ENCODE measurements at regions not wholly inside any gene's neighbourhood (a gene's known extent, or its start where the extent isn't known, plus 50 kb on each side); places are given as distances from the start of the nearest gene placed in this dataset.

DNA sequence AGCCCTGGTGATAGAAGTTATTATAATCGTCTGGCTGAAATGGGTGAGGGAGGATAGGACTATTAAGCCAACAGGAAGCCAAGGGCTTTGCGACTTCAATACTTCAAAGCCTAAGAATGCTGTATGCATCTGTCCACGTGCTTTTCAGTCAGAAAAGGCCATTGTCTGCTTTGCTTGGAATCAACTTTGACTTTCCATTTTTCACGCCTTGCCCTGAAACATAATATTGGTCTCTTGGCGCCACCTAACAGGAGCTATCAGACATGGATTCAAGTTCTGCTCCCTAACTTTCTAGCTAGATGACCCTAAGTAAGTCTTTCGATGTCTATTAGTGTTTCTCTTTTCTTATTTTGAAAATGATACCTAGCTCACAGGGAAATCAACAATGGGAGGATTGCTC is 572.6 kb downstream of the TLR4 start:
- TF ChIP-seq, protein P1, sequence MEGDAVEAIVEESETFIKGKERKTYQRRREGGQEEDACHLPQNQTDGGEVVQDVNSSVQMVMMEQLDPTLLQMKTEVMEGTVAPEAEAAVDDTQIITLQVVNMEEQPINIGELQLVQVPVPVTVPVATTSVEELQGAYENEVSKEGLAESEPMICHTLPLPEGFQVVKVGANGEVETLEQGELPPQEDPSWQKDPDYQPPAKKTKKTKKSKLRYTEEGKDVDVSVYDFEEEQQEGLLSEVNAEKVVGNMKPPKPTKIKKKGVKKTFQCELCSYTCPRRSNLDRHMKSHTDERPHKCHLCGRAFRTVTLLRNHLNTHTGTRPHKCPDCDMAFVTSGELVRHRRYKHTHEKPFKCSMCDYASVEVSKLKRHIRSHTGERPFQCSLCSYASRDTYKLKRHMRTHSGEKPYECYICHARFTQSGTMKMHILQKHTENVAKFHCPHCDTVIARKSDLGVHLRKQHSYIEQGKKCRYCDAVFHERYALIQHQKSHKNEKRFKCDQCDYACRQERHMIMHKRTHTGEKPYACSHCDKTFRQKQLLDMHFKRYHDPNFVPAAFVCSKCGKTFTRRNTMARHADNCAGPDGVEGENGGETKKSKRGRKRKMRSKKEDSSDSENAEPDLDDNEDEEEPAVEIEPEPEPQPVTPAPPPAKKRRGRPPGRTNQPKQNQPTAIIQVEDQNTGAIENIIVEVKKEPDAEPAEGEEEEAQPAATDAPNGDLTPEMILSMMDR (IDR thresholded peaks at IDR 0.05), result no peak
- no peak for TF ChIP-seq POLR2A (IDR thresholded peaks at IDR 0.05)
- intact Hi-C loops (cut with DNase I), result no loop called here
- H3K27me3 ChIP-seq, result no peaks in the 10 kb centered on the region
- DNase-seq, result no peak
- no peak for ATAC-seq
- WGBS, 4 donors, result 66 to 72% (median 71%) methylated on average over 6 of the region's 6 CpGs
- peaks cover 0 to 8% (median 0%) of the 10 kb centered on the region in 12 donors for H3K9me3 ChIP-seq
- no peaks in the 10 kb centered on the region for H3K36me3 ChIP-seq
- no peak overlapping the region for H3K4me3 ChIP-seq
- H3K27ac ChIP-seq, result no peak overlapping the region
- H3K4me1 ChIP-seq, result no peaks in the 10 kb centered on the region

DNA sequence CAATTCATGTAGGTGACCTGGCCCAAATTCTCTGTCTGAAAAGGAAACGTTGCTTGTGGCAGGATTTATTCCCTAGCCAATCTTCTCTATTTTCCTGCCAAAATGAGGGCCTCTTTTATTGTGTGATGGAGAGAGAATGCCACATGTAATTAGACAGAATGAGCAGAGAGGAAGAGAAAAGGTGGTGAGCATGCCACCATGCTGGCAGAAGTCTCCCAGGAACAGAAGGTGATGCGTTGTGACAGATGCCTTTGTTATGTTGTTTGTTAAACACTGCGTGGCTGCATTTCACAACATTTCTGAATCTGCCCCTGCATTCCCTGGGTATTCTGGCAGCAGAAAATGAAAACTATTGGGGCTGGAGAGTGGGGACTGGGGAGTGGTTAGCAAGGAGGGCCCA is 577.6 kb downstream of the TLR4 start:
- Histone ChIP-seq H3K27me3 (no peaks in the 10 kb centered on the region), H3K9me3 (no peaks in the 10 kb centered on the region), H3K4me1 (no peaks in the 10 kb centered on the region), H3K4me3 (no peak overlapping the region), H3K27ac (no peak overlapping the region), H3K36me3 (no peaks in the 10 kb centered on the region)
- intact Hi-C loops (cut with DNase I), result no loop called here
- DNase-seq, result no peak
- 57 to 66% (median 62%) methylated on average over 3 of the region's 3 CpGs for WGBS, 4 donors
- ATAC-seq, result no peak
- TF ChIP-seq POLR2A (IDR thresholded peaks at IDR 0.05), result no peak
- TF ChIP-seq, protein P1 (IDR thresholded peaks at IDR 0.05), result no peak

DNA sequence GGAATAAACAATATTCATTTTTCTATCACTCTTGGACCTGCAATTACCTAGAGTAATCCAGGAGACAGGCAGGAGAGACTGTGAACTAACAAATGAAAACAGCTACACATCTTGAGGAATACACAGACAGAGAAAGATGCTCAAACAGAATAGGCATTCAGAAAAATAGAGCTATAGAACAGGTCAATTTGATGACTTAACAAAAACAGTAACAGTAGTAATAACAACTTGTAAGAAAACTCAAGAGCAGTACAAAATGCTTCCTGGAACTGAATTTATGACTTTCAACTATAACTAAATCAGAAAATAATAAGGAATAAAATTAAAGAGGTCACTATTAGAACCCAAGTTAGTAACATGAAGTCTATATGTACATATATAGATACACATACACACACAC is 579.3 kb downstream of the TLR4 start:
- intact Hi-C loops (cut with DNase I), result no loop called here
- TF ChIP-seq POLR2A (IDR thresholded peaks at IDR 0.05), result no peak
- TF ChIP-seq, protein P1 (IDR thresholded peaks at IDR 0.05), result no peak
- ATAC-seq (no peak), DNase-seq (no peak)
- Histone ChIP-seq H3K4me1 (no peaks in the 10 kb centered on the region), H3K36me3 (no peaks in the 10 kb centered on the region), H3K9me3 (no peaks in the 10 kb centered on the region), H3K4me3 (no peak overlapping the region), H3K27me3 (no peaks in the 10 kb centered on the region), H3K27ac (no peak overlapping the region)

DNA sequence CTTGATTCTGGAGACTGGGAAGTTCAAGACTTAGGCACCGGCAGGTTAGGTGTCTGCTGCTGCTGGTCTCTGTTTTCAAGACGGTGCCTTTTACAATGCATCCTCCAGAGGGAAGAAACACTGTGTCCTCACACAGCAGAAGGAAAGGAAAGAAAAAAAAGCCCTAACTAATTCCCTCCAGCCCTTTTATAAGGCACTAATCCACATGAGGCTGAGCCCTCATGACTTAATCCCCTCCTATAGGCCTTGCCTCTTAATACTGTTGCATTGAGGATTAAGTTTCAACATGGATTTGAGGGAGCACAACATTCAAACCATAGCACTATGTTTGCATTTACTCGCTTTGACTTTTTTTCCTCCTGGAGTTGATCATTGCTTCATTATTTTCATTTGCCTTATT is 585.9 kb downstream of the TLR4 start:
- Histone ChIP-seq H3K36me3 (no peaks in the 10 kb centered on the region), H3K27ac (no peak overlapping the region), H3K9me3 (peaks cover 0 to 6% (median 0%) of the 10 kb centered on the region in 12 donors), H3K4me1 (no peaks in the 10 kb centered on the region), H3K27me3 (no peaks in the 10 kb centered on the region), H3K4me3 (no peak overlapping the region)
- intact Hi-C loops (cut with DNase I), result no loop called here
- 59 to 76% (median 73%) methylated on average over 3 of the region's 3 CpGs for WGBS, 4 donors
- DNase-seq (no peak), ATAC-seq (no peak)
- TF ChIP-seq, protein P1 (IDR thresholded peaks at IDR 0.05), result no peak
- no peak for TF ChIP-seq POLR2A (IDR thresholded peaks at IDR 0.05)
